HCT116 (cell line): ENCODE measurements at regions not wholly inside any gene's neighbourhood (a gene's known extent, or its start where the extent isn't known, plus 50 kb on each side); places are given as distances from the start of the nearest gene placed in this dataset.

Source experiments
- ATAC-seq: fragments of 200-7000 bp; cut with Tn5 transposase; 2 replicates; pipeline ENCODE4 v1.9.1; 2020; ENCODE audit warnings: mild to moderate bottlenecking, moderate library complexity
- BruUV-seq: library from RNA; stranded (reverse); fragments of 400-500 nt; replicated peaks from 2 replicates; lab custom pipeline; 2021; lab: Mats Ljungman, UMichigan
- CTCF ChIA-PET: fragments of 300-600 bp; sonication (Branson Sonifier 250); formaldehyde crosslinking; loops from one replicate; lab custom pipeline; 2021; ENCODE audit warnings: antibody characterized with exemption; lab: Charles Lee
- POLR2A ChIA-PET: fragments of 300-600, 350-600 bp; sonication (Branson Sonifier 250); formaldehyde crosslinking; loops from one replicate; lab custom pipeline; 2021; ENCODE audit warnings: antibody characterized with exemption; lab: Charles Lee
- RAD21 ChIA-PET, 2 experiments: fragments of 300-600 bp; sonication (Branson Sonifier 250); formaldehyde crosslinking; loops; one replicate each; lab custom pipeline; 2023; ENCODE audit warnings: low total read pairs in 2 of 2; ENCODE audit not compliant: uncharacterized antibody in 2 of 2, unreplicated experiment in 2 of 2, low non-redundant PET in 1 of 2; lab: Charles Lee
- DNase-seq: peaks from one replicate; pipeline ENCODE4 v3.0.0-alpha.2; 2010; ENCODE audit warnings: low read depth, low spot score
- H2AFZ ChIP-seq: fragments of 200-600 bp; shearing (Covaris generic), sonication (generic); 2 replicates; pipeline ENCODE4 v1.6.1; 2017; ENCODE audit warnings: low read depth, mixed run types, mixed read lengths, antibody characterized with exemption, low read length; ENCODE audit not compliant: poor library complexity, severe bottlenecking
- H3K27ac ChIP-seq: 2 replicates; pipeline ENCODE4 v1.5.1; 2012; ENCODE audit warnings: low read depth, low read length
- H3K27me3 ChIP-seq: fragments of 200-600 bp; sonication (generic); 2 replicates; pipeline ENCODE4 v1.6.1; 2016; ENCODE audit warnings: mixed run types, low read length, mixed read lengths; ENCODE audit not compliant: insufficient read depth
- H3K36me3 ChIP-seq, 2 experiments: fragments of 200-500 bp in 1 of 2; fragments of 200-600 bp in 1 of 2; sonication (Bioruptor generic) in 1 of 2; sonication (generic) in 1 of 2; 2 replicates each; pipeline versions ENCODE4 v1.5.1 to v1.6.1; 2014 to 2016; ENCODE audit warnings: low read length in 2 of 2, inconsistent platforms in 1 of 2, mixed read lengths in 1 of 2, mixed run types in 1 of 2; ENCODE audit not compliant: insufficient read depth in 2 of 2, control insufficient read depth in 1 of 2
- H3K4me1 ChIP-seq, 2 experiments: fragments of 200-600 bp in 1 of 2; sonication (generic) in 1 of 2; 2 replicates each; pipeline versions ENCODE4 v1.5.1 to v1.6.1; 2012 to 2017; ENCODE audit warnings: low read length in 2 of 2, inconsistent platforms in 1 of 2, mild to moderate bottlenecking in 1 of 2, mixed read lengths in 1 of 2, mixed run types in 1 of 2, moderate library complexity in 1 of 2; ENCODE audit not compliant: insufficient read depth in 2 of 2, control insufficient read depth in 1 of 2
- H3K4me2 ChIP-seq: fragments of 200-600 bp; sonication (generic); 2 replicates; pipeline ENCODE4 v1.6.1; 2017; ENCODE audit warnings: mixed run types, low read length, mixed read lengths
- H3K4me3 ChIP-seq, 2 experiments: fragments of 200-600 bp in 1 of 2; sonication (generic) in 1 of 2; replicated peaks in 1 of 2; 2 replicates each; pipeline ENCODE4 v1.5.1; 2011 to 2016; ENCODE audit warnings: low read length in 2 of 2, control low read depth in 1 of 2, low read depth in 1 of 2, mild to moderate bottlenecking in 1 of 2, mixed read lengths in 1 of 2, mixed run types in 1 of 2
- H3K79me2 ChIP-seq: fragments of 200-600 bp; sonication (generic); 2 replicates; pipeline ENCODE4 v1.6.1; 2017; ENCODE audit warnings: mild to moderate bottlenecking, mixed run types, low read length, moderate library complexity, mixed read lengths; ENCODE audit not compliant: insufficient read depth
- H3K9ac ChIP-seq: fragments of 200-600 bp; sonication (generic); 2 replicates; pipeline ENCODE4 v1.6.1; 2016; ENCODE audit warnings: low read length, mixed read lengths
- H3K9me2 ChIP-seq: fragments of 200-600 bp; sonication (generic), shearing (Covaris generic); 2 replicates; pipeline ENCODE4 v1.6.1; 2017; ENCODE audit warnings: mixed run types, mild to moderate bottlenecking, moderate library complexity; ENCODE audit not compliant: insufficient read depth
- H3K9me3 ChIP-seq, 2 experiments: fragments of 200-500 bp in 1 of 2; fragments of 200-600 bp in 1 of 2; sonication (Bioruptor generic) in 1 of 2; sonication (generic) in 1 of 2; 2 replicates each; pipeline ENCODE4 v1.6.1; 2014 to 2017; ENCODE audit warnings: low read length in 2 of 2, mixed read lengths in 2 of 2, inconsistent platforms in 1 of 2, low read depth in 1 of 2, mild to moderate bottlenecking in 1 of 2, mixed run types in 1 of 2, moderate library complexity in 1 of 2; ENCODE audit not compliant: control insufficient read depth in 1 of 2, insufficient read depth in 1 of 2
- H4K20me1 ChIP-seq: fragments of 200-600 bp; sonication (generic), shearing (Covaris generic); 2 replicates; pipeline ENCODE4 v1.6.1; 2017; ENCODE audit warnings: mixed run types, mild to moderate bottlenecking, moderate library complexity; ENCODE audit not compliant: insufficient read depth
- CBX3 ChIP-seq: IDR thresholded peaks from 2 replicates; pipeline ENCODE4 v1.6.1; 2012; ENCODE audit warnings: low read depth
- POLR2A ChIP-seq: IDR thresholded peaks from 2 replicates; pipeline ENCODE4 v1.7.0; 2011; ENCODE audit warnings: borderline replicate concordance; ENCODE audit not compliant: insufficient read depth, insufficient read length; ENCODE audit errors: extremely low read depth
- POLR2AphosphoS5 ChIP-seq: IDR thresholded peaks from 2 replicates; pipeline ENCODE4 v1.6.1; 2011; ENCODE audit warnings: mild to moderate bottlenecking, low read depth, low read length, moderate library complexity
- RAD21 ChIP-seq: IDR thresholded peaks from 2 replicates; pipeline ENCODE4 v1.6.1; 2012; ENCODE audit warnings: low read depth, mild to moderate bottlenecking
- SIN3A ChIP-seq: IDR thresholded peaks from 2 replicates; pipeline ENCODE4 v1.6.1; 2012; ENCODE audit warnings: low read depth
- TCF7L2 ChIP-seq: IDR thresholded peaks from 2 replicates; pipeline ENCODE4 v1.7.0; 2011; ENCODE audit warnings: borderline replicate concordance, inconsistent platforms; ENCODE audit not compliant: insufficient read depth, insufficient read length; ENCODE audit errors: extremely low read depth
- ZFX ChIP-seq: fragments of 450-650 bp; IDR thresholded peaks from 2 replicates; pipeline ENCODE4 v1.6.1; 2017
- ZNF274 ChIP-seq: fragments of 200-500 bp; sonication (Bioruptor generic); IDR thresholded peaks from 2 replicates; pipeline ENCODE4 v1.6.1; 2014; ENCODE audit warnings: mild to moderate bottlenecking, low read depth, low read length, inconsistent platforms
- intact Hi-C: fragments of 100-400 bp; cut with micrococcal nuclease; formaldehyde crosslinking; loops from 2 replicates; pipeline ENCODE4 v1.10.0; 2022
- TF ChIP-seq, protein P1 (sequence below): IDR thresholded peaks from 2 replicates; pipeline ENCODE4 v1.6.1; 2012; ENCODE audit warnings: low read depth
- TF ChIP-seq, protein P2 (sequence below), 3 experiments: fragments of 200-600 bp in 1 of 3; sonication (generic) in 1 of 3; IDR thresholded peaks in 2 of 3; conservative IDR thresholded peaks in 1 of 3; 2 replicates each; pipeline ENCODE4 v1.5.1; 2012 to 2017; ENCODE audit warnings: low read depth in 2 of 3, low read length in 2 of 3, antibody characterized with exemption in 1 of 3, borderline replicate concordance in 1 of 3, control low read depth in 1 of 3, mild to moderate bottlenecking in 1 of 3, mixed read lengths in 1 of 3, mixed run types in 1 of 3, moderate library complexity in 1 of 3; ENCODE audit not compliant: insufficient read depth in 1 of 3

- TF ChIP-seq POLR2A (no peak), TCF7L2 (no peak)
- TF ChIP-seq, all 23 proteins: peak for 0
Measured at GRCh38 chr5:24162343-24162742, 482.4 kb downstream of the CDH10 start (continued).

DNA sequence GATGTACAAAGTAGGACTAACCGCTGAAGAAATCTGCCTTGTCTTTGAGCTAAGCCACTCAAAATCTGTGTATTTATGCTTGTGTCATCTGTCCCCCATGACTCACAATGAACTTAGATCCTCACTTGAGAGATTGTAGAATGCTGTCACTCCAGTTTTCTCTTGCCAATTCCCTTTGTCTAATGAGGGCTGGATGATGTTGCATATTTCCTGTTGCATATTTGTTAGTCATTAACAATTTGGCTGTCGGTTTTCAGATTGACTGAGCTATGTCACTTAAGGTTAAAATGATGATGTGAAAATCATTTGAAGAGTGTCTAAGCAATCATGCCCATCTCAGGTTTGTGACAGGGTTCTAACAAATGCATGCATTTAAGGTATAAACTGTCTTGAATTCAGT is 481.7 kb downstream of the CDH10 start:
- Histone ChIP-seq H3K9ac (no peak overlapping the region), H3K9me2 (no peaks in the 10 kb centered on the region), H2AFZ (no peak overlapping the region), H3K4me2 (no peak overlapping the region), H3K9me3 (peaks cover 11 to 26% of the 10 kb centered on the region in 2 experiments; a peak in 3 of 4 replicates), H3K36me3 (no peaks in the 10 kb centered on the region), H3K79me2 (no peaks in the 10 kb centered on the region), H3K4me1 (no peaks in the 10 kb centered on the region), H3K4me3 (no peak overlapping the region), H4K20me1 (no peaks in the 10 kb centered on the region), H3K27ac (no peak overlapping the region), H3K27me3 (no peaks in the 10 kb centered on the region)
- intact Hi-C loops = no loop called here
- no peak for DNase-seq
- RAD21 ChIA-PET = no interaction called here
- ATAC-seq = no peak
- no TSS peak for BruUV-seq
- CTCF ChIA-PET = no interaction called here
- no peak for TF ChIP-seq POLR2A
- TF ChIP-seq RAD21 = no peak
- POLR2A ChIA-PET = no interaction called here

GRCh38 chr5:24167806-24168205 is 477.0 kb downstream of the CDH10 start:
- Histone ChIP-seq H3K36me3 (no peaks in the 10 kb centered on the region), H3K9me3 (peaks cover 8 to 17% of the 10 kb centered on the region in 2 experiments; a peak in 3 of 4 replicates), H3K79me2 (no peaks in the 10 kb centered on the region), H3K4me2 (no peak overlapping the region), H3K9me2 (no peaks in the 10 kb centered on the region), H2AFZ (no peak overlapping the region), H3K4me3 (no peak overlapping the region), H3K9ac (no peak overlapping the region), H4K20me1 (no peaks in the 10 kb centered on the region), H3K27ac (no peak overlapping the region), H3K4me1 (no peaks in the 10 kb centered on the region), H3K27me3 (no peaks in the 10 kb centered on the region)
- ATAC-seq = no peak
- RAD21 ChIA-PET = no interaction called here
- TF ChIP-seq, protein P1, sequence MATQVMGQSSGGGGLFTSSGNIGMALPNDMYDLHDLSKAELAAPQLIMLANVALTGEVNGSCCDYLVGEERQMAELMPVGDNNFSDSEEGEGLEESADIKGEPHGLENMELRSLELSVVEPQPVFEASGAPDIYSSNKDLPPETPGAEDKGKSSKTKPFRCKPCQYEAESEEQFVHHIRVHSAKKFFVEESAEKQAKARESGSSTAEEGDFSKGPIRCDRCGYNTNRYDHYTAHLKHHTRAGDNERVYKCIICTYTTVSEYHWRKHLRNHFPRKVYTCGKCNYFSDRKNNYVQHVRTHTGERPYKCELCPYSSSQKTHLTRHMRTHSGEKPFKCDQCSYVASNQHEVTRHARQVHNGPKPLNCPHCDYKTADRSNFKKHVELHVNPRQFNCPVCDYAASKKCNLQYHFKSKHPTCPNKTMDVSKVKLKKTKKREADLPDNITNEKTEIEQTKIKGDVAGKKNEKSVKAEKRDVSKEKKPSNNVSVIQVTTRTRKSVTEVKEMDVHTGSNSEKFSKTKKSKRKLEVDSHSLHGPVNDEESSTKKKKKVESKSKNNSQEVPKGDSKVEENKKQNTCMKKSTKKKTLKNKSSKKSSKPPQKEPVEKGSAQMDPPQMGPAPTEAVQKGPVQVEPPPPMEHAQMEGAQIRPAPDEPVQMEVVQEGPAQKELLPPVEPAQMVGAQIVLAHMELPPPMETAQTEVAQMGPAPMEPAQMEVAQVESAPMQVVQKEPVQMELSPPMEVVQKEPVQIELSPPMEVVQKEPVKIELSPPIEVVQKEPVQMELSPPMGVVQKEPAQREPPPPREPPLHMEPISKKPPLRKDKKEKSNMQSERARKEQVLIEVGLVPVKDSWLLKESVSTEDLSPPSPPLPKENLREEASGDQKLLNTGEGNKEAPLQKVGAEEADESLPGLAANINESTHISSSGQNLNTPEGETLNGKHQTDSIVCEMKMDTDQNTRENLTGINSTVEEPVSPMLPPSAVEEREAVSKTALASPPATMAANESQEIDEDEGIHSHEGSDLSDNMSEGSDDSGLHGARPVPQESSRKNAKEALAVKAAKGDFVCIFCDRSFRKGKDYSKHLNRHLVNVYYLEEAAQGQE = no peak
- TF ChIP-seq ZFX (no peak), POLR2AphosphoS5 (no peak), SIN3A (no peak), ZNF274 (no peak), POLR2A (no peak), CBX3 (no peak)
- TF ChIP-seq, protein P2, sequence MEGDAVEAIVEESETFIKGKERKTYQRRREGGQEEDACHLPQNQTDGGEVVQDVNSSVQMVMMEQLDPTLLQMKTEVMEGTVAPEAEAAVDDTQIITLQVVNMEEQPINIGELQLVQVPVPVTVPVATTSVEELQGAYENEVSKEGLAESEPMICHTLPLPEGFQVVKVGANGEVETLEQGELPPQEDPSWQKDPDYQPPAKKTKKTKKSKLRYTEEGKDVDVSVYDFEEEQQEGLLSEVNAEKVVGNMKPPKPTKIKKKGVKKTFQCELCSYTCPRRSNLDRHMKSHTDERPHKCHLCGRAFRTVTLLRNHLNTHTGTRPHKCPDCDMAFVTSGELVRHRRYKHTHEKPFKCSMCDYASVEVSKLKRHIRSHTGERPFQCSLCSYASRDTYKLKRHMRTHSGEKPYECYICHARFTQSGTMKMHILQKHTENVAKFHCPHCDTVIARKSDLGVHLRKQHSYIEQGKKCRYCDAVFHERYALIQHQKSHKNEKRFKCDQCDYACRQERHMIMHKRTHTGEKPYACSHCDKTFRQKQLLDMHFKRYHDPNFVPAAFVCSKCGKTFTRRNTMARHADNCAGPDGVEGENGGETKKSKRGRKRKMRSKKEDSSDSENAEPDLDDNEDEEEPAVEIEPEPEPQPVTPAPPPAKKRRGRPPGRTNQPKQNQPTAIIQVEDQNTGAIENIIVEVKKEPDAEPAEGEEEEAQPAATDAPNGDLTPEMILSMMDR (IDR thresholded peaks at IDR 0.05 in 2 of 3, conservative IDR thresholded peaks at IDR 0.05 in 1 of 3; ENCODE audit: borderline replicate concordance in 1 of 3, insufficient read depth in 1 of 3, low read depth in 2 of 3, low read length in 2 of 3) = no peak
- CTCF ChIA-PET = no interaction called here
- POLR2A ChIA-PET = no interaction called here
- no TSS peak for BruUV-seq
- intact Hi-C loops = no loop called here
- no peak for DNase-seq
